Adrenal gland (tissue), 9 donors: ENCODE measurements at regions not wholly inside any gene's neighbourhood (a gene's known extent, or its start where the extent isn't known, plus 50 kb on each side); places are given as distances from the start of the nearest gene placed in this dataset.

Experiments
- DNase-seq, 7 donors: peaks; one replicate each; pipeline ENCODE4 v3.0.0-alpha.2; 2019 to 2020
- H3K27ac ChIP-seq, 5 donors: fragments of 200-600 bp; sonication (generic) in 4 of 5; 1 replicate in 3 of 5; 2 replicates in 2 of 5; pipeline versions ENCODE4 v1.5.1 to v1.8.0; 2016 to 2020; ENCODE audit warnings: mild to moderate bottlenecking in 1 of 5
- H3K27me3 ChIP-seq: fragments of 200-600 bp; 2 replicates; pipeline ENCODE4 v1.8.0; 2021
- H3K36me3 ChIP-seq, 2 donors: fragments of 200-600 bp; replicated peaks in 1 of 2; 1 replicate in 1 of 2; 2 replicates in 1 of 2; pipeline versions ENCODE4 v1.5.1 to v1.8.0; 2018 to 2022
- H3K4me1 ChIP-seq, 2 donors: fragments of 200-600 bp; replicated peaks in 1 of 2; 1 replicate in 1 of 2; 2 replicates in 1 of 2; pipeline versions ENCODE4 v1.5.1 to v1.8.0; 2018 to 2021
- H3K4me3 ChIP-seq, 4 donors: fragments of 200-600 bp; sonication (generic) in 3 of 4; one replicate each; pipeline ENCODE4 v1.5.1; 2016 to 2018
- H3K9me3 ChIP-seq, 3 donors: fragments of 200-600 bp; sonication (generic) in 1 of 3; replicated peaks in 1 of 3; 1 replicate in 2 of 3; 2 replicates in 1 of 3; pipeline versions ENCODE4 v1.5.1 to v1.8.0; 2016 to 2021
- POLR2A ChIP-seq, 2 donors: fragments of 450-650 bp; IDR thresholded peaks; one replicate each; pipeline ENCODE4 v1.6.1; 2017; ENCODE audit warnings: antibody characterized with exemption in 2 of 2, mild to moderate bottlenecking in 2 of 2, moderate library complexity in 1 of 2
- WGBS, 4 donors: extraction: QIAGEN DNeasy Blood & Tissue Kit in 2 of 4; methylation state at CpG; one replicate each; pipeline versions ENCODE4 v1.1.5 to v1.1.7; 2013 to 2017; 5-methylcytosine and 5-hydroxymethylcytosine counted together
- intact Hi-C, 2 donors: fragments of 100-400 bp; cut with DNase I; formaldehyde crosslinking; loops; one replicate each; pipeline versions ENCODE4 v1.14.1 to v1.15.0; 2022 to 2023
- TF ChIP-seq, protein P1 (sequence below), 6 experiments: fragments of 450-650 bp in 4 of 6; fragments of 200-600 bp in 2 of 6; sonication (generic) in 1 of 6; IDR thresholded peaks; 1 replicate in 5 of 6; 2 replicates in 1 of 6; pipeline versions ENCODE4 v1.5.1 to v1.8.0; 2016 to 2021; ENCODE audit warnings: antibody characterized with exemption in 6 of 6, mild to moderate bottlenecking in 2 of 6, moderate library complexity in 1 of 6
- donor health status: healthy with polysubstance abuse.
- donor health status: Bipolar disorder and iron deficiency.
- donor health status: DM: yes; HTN: yes; CAD: no.
- donor health status: DM: no; HTN: no; CAD: no.
- donor health status: DM: no; HTN: no; CAD: no.

GRCh38 chr5:82549263-82549662 lies 271.1 kb upstream of the RPS23 start:
- Histone ChIP-seq H3K27me3 (no peaks in the 10 kb centered on the region), H3K36me3 (no peaks in the 10 kb centered on the region), H3K4me1 (no peaks in the 10 kb centered on the region), H3K4me3 (no peak overlapping the region), H3K27ac (no peak overlapping the region), H3K9me3 (peaks cover 0 to 5% (median 0%) of the 10 kb centered on the region in 3 donors)
- intact Hi-C loops: no loop called here
- DNase-seq: no peak
- WGBS, 4 donors: 7 to 30% (median 26%) methylated on average over 2 of the region's 2 CpGs
- no peak for TF ChIP-seq POLR2A (IDR thresholded peaks at IDR 0.05)
- TF ChIP-seq, protein P1, sequence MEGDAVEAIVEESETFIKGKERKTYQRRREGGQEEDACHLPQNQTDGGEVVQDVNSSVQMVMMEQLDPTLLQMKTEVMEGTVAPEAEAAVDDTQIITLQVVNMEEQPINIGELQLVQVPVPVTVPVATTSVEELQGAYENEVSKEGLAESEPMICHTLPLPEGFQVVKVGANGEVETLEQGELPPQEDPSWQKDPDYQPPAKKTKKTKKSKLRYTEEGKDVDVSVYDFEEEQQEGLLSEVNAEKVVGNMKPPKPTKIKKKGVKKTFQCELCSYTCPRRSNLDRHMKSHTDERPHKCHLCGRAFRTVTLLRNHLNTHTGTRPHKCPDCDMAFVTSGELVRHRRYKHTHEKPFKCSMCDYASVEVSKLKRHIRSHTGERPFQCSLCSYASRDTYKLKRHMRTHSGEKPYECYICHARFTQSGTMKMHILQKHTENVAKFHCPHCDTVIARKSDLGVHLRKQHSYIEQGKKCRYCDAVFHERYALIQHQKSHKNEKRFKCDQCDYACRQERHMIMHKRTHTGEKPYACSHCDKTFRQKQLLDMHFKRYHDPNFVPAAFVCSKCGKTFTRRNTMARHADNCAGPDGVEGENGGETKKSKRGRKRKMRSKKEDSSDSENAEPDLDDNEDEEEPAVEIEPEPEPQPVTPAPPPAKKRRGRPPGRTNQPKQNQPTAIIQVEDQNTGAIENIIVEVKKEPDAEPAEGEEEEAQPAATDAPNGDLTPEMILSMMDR (IDR thresholded peaks at IDR 0.05): no peak

- Histone ChIP-seq H3K4me3 (no peak overlapping the region), H3K27me3 (no peaks in the 10 kb centered on the region), H3K4me1 (no peaks in the 10 kb centered on the region), H3K36me3 (no peaks in the 10 kb centered on the region), H3K9me3 (peaks cover 0 to 5% (median 0%) of the 10 kb centered on the region in 3 donors), H3K27ac (no peak overlapping the region)
- no peak for DNase-seq
- TF ChIP-seq POLR2A (IDR thresholded peaks at IDR 0.05): no peak
- TF ChIP-seq, protein P1 (IDR thresholded peaks at IDR 0.05): no peak
- intact Hi-C loops: no loop called here
- 79 to 90% (median 86%) methylated on average over 1 of the region's 1 CpG for WGBS, 4 donors
These were observed 265.9 kb upstream of the RPS23 start for GRCh38 chr5:82544004-82544403.

DNA sequence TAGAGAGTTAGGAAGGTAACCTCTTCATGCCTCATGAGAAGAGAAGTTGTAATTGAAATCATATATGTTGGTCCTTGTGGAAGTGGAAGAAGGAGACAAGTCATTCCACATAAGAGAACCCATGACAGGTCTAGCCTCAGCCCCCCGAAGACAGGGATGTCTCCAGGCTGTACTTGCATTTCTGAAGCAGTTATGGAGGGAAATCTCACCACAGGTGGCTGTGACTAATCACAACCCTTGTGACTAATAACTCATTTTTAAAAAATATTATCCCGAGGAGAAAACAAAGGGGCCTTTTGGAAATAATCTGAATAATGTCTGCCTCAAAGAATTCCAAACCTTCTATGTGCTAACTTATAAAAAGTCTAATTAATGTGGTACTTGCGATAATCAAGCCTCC lies 262.1 kb upstream of the RPS23 start:
- H3K36me3 ChIP-seq: no peaks in the 10 kb centered on the region
- TF ChIP-seq, protein P1 (IDR thresholded peaks at IDR 0.05): no peak
- TF ChIP-seq POLR2A (IDR thresholded peaks at IDR 0.05): no peak
- H3K27ac ChIP-seq: no peak overlapping the region
- DNase-seq: no peak
- WGBS, 4 donors: 92 to 95% (median 93%) methylated on average over 3 of the region's 3 CpGs
- H3K4me3 ChIP-seq: no peak overlapping the region
- intact Hi-C loops: no loop called here
- no peaks in the 10 kb centered on the region for H3K27me3 ChIP-seq
- H3K4me1 ChIP-seq: no peaks in the 10 kb centered on the region
- no peaks in the 10 kb centered on the region for H3K9me3 ChIP-seq

DNA sequence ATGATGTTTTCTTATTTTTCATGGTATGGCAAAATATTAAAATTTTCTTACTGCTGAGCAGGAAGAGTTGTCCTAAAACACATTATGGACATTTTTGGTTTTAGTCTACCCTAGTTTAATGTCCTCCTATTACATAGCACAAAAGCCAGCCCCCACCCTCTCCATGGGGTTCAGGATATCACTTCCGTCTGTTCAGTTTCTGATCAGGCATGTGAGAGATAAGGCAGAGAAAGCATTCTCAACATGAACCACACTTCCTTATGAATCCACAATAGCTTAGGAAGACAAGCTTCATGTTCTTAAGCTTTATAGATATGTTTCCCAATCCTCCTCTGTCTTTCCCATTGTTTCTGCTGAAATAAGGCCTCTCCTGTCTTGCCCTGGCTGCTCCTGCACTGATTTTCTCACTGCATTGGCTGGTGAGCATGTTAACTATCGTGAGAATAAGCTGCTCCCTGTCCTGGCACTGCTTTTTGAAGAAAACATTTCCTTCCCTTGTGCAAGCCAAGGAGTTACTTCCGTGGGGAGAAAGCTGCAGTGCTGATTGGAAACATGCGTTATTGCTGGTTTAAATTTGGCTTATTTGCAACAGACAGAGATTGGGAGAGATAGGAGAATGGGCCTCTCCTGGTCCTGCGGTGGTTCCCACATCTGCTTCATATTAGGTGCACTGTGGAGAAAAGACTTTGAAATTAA lies 260.3 kb upstream of the RPS23 start:
- no peaks in the 10 kb centered on the region for H3K27me3 ChIP-seq
- DNase-seq: no peak
- H3K4me1 ChIP-seq: no peaks in the 10 kb centered on the region
- H3K27ac ChIP-seq: no peak overlapping the region
- intact Hi-C loops: no loop called here
- no peak for TF ChIP-seq POLR2A (IDR thresholded peaks at IDR 0.05)
- TF ChIP-seq, protein P1 (IDR thresholded peaks at IDR 0.05): no peak
- WGBS, 4 donors: 72 to 80% (median 72%) methylated on average over 5 of the region's 5 CpGs
- no peaks in the 10 kb centered on the region for H3K36me3 ChIP-seq
- no peaks in the 10 kb centered on the region for H3K9me3 ChIP-seq
- H3K4me3 ChIP-seq: no peak overlapping the region
